Tibial nerve (tissue), 3 donors: ENCODE measurements at regions not wholly inside any gene's neighbourhood (a gene's known extent, or its start where the extent isn't known, plus 50 kb on each side); places are given as distances from the start of the nearest gene placed in this dataset.

Experiments used
- POLR2A ChIP-seq, 2 donors: fragments of 450-650 bp; IDR thresholded peaks; one replicate each; pipeline ENCODE4 v1.6.1; 2017; ENCODE audit warnings: antibody characterized with exemption in 2 of 2, mild to moderate bottlenecking in 2 of 2, moderate library complexity in 2 of 2
- TF ChIP-seq, protein P1 (sequence below), 5 experiments: fragments of 200-600 bp in 3 of 5; fragments of 450-650 bp in 2 of 5; sonication (generic) in 3 of 5; IDR thresholded peaks; one replicate each; pipeline ENCODE4 v1.5.1; 2016 to 2019; ENCODE audit warnings: antibody characterized with exemption in 5 of 5, mild to moderate bottlenecking in 3 of 5, moderate library complexity in 2 of 5

DNA sequence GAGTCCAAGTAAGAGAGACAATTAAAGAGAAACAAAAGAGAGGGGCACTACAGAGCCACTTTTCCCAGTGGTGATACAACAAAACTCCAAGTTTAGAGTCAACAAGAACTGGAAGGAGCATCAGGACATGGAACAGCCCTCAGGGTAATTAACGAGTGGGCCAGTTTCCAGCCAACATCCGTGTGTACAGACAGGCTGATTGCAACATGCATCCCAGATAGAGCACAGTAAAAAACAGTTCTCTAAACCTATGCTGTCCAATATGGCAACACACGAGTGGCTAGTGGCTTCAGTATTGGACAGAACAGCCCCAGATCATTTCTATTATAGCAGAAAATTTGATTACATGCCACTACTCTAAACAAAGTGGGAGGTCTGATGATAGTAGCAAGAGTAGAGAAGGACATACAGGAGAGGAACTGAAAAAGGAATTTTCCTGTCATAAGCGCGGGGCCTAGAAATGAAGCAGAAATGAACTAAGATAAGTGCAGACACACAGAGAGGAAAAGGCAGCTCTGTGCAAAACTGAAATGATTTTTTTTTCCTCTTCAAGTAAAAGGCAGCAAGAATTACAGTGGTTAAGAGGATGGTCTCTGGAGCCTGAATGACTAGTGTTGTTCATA lies 175.6 kb upstream of the CCNG1 start:
- TF ChIP-seq, protein P1, sequence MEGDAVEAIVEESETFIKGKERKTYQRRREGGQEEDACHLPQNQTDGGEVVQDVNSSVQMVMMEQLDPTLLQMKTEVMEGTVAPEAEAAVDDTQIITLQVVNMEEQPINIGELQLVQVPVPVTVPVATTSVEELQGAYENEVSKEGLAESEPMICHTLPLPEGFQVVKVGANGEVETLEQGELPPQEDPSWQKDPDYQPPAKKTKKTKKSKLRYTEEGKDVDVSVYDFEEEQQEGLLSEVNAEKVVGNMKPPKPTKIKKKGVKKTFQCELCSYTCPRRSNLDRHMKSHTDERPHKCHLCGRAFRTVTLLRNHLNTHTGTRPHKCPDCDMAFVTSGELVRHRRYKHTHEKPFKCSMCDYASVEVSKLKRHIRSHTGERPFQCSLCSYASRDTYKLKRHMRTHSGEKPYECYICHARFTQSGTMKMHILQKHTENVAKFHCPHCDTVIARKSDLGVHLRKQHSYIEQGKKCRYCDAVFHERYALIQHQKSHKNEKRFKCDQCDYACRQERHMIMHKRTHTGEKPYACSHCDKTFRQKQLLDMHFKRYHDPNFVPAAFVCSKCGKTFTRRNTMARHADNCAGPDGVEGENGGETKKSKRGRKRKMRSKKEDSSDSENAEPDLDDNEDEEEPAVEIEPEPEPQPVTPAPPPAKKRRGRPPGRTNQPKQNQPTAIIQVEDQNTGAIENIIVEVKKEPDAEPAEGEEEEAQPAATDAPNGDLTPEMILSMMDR (IDR thresholded peaks at IDR 0.05): no peak
- no peak for TF ChIP-seq POLR2A (IDR thresholded peaks at IDR 0.05)
